ENCODE measurements at regions not wholly inside any gene's neighbourhood (a gene's known extent, or its start where the extent isn't known, plus 50 kb on each side); places are given as distances from the start of the nearest gene placed in this dataset.

- no peak overlapping the region; the same call in 1 of the 2 replicates for H3K18ac ChIP-seq (ENCODE audit: low read depth, low read length)
- ChIA-PET POLR2A (ENCODE audit: unreplicated experiment) (no interaction called here), CTCF (interaction anchor here (0.6 to 1.5 kb wide), 4 partner anchors 13 to 74 kb away, joined by 3 read pairs; no protein-coding TSS in a partner anchor)
- H3K4me1 ChIP-seq (ENCODE audit: control insufficient read depth, insufficient read depth, low read length) = peaks cover 23% of the 10 kb centered on the region
- H2BK5ac ChIP-seq (ENCODE audit: low read depth, low read length, poor library complexity, severe bottlenecking) = no peak overlapping the region
- no peak overlapping the region for H4K5ac ChIP-seq (ENCODE audit: low read depth, low read length)
- H3K79me1 ChIP-seq (ENCODE audit: low read depth in 1 of 2, low read length in 2 of 2) = peaks cover 0 to 10% of the 10 kb centered on the region in 2 experiments; a peak in 1 of 4 replicates
- peak overlapping the region; percentile 64 for H2AFZ ChIP-seq (replicated peaks; ENCODE audit: low read length, poor library complexity)
- H2BK120ac ChIP-seq (ENCODE audit: low read depth, low read length) = peak overlapping the region; percentile 93
- peak overlapping the region; percentile 35 for H2AK9ac ChIP-seq (replicated peaks; ENCODE audit: low read depth, low read length, poor library complexity)
- no peak overlapping the region for H3K9ac ChIP-seq (ENCODE audit: low read depth, low read length)
- dilution Hi-C loops (cut with HindIII; ENCODE audit: low sequenced_read_pairs, unreplicated experiment) (no loop called here), in situ Hi-C loops (cut with MboI; ENCODE audit: low sequenced_read_pairs) (no loop called here), intact Hi-C loops (cut with micrococcal nuclease) (loop anchor here (2.0 kb wide), 1 partner anchor 80 kb away; the partner anchor contains the start of gene TENT5C)
- DNase-seq = peak; percentile 65
- H4K91ac ChIP-seq (ENCODE audit: insufficient read depth, low read depth, low read length) = peak overlapping the region; percentile 83
- peak overlapping the region; percentile 84 for H3K4ac ChIP-seq (ENCODE audit: low read depth, low read length)
- H3K36me3 ChIP-seq (ENCODE audit: control insufficient read depth, insufficient read depth, low read length) = no peaks in the 10 kb centered on the region
- peaks cover 30% of the 10 kb centered on the region for H3K9me1 ChIP-seq (ENCODE audit: insufficient read depth, low read length)
- H3K14ac ChIP-seq (replicated peaks; ENCODE audit: low read depth, low read length) = peak overlapping the region; percentile 72
- TF ChIP-seq SMC3 (IDR thresholded peaks at IDR 0.05; ENCODE audit: low read depth, low read length) (no peak), MAZ (IDR thresholded peaks at IDR 0.05; ENCODE audit: borderline replicate concordance, low read depth, low read length) (no peak), NFE2L2 (IDR thresholded peaks at IDR 0.05; ENCODE audit: low read depth, low read length) (no peak), FOS (IDR thresholded peaks at IDR 0.05; ENCODE audit: low read depth, low read length) (0 out of 2 replicates have a peak, but pooled peaks have one; percentile 17), MAFK (IDR thresholded peaks at IDR 0.05; ENCODE audit: low read depth, low read length) (no peak)
- 0 out of 2 replicates have a peak overlapping the region, but pooled peaks have one; percentile 6 for H3K23ac ChIP-seq (ENCODE audit: low read depth, low read length)
- ATAC-seq (ENCODE audit: low read depth) = peak; percentile 82
- peak overlapping the region; percentile 92; the same call in 2 of the 3 replicates for H2BK15ac ChIP-seq (ENCODE audit: low read depth, low read length)
- H4K20me1 ChIP-seq (ENCODE audit: insufficient read depth, low read length) = no peaks in the 10 kb centered on the region
- no peaks in the 10 kb centered on the region for H3K9me3 ChIP-seq (ENCODE audit: control insufficient read depth, insufficient read depth, low read length)
- H2BK20ac ChIP-seq (ENCODE audit: low read depth, low read length) = peak overlapping the region; percentile 76
- H3K4me2 ChIP-seq (ENCODE audit: low read depth, low read length) = peak overlapping the region; percentile 14
- H4K8ac ChIP-seq (ENCODE audit: low read depth in 2 of 2, low read length in 2 of 2) = peak overlapping the region; percentile 9 to 72; a peak in 2 of 4 replicates
- no peak overlapping the region for H3K56ac ChIP-seq (ENCODE audit: extremely low read depth, insufficient read depth, low read length)
- no TSS peak for BruUV-seq (replicated peaks)
- H3K4me3 ChIP-seq (ENCODE audit: insufficient read depth, low read depth, low read length) = no peak overlapping the region
- H3K27ac ChIP-seq (ENCODE audit: insufficient read depth, low read length) = no peak overlapping the region
- H2AK5ac ChIP-seq (ENCODE audit: low read depth, low read length) = peak overlapping the region; percentile 96
- WGBS, 2 experiments (ENCODE audit: extremely low coverage in 2 of 2, insufficient read length in 1 of 2) = no CpG with 5 or more reads among the region's 2 CpGs
- no peaks in the 10 kb centered on the region for H3K27me3 ChIP-seq (ENCODE audit: control insufficient read depth, insufficient read depth, low read length)
Observed at GRCh38 chr1:117686907-117687306, 81.1 kb downstream of the TENT5C start.

All from IMR-90 (cell line).